HCT116 (cell line): ENCODE measurements at regions not wholly inside any gene's neighbourhood (a gene's known extent, or its start where the extent isn't known, plus 50 kb on each side); places are given as distances from the start of the nearest gene placed in this dataset.
A peak's percentile ranks its signal among the peaks of the same experiment; 100 is the strongest.

ENCODE experiments used
- ATAC-seq: fragments of 200-7000 bp; cut with Tn5 transposase; 2 replicates; pipeline ENCODE4 v1.9.1; 2020; ENCODE audit warnings: mild to moderate bottlenecking, moderate library complexity
- BruUV-seq: library from RNA; stranded (reverse); fragments of 400-500 nt; replicated peaks from 2 replicates; lab custom pipeline; 2021; lab: Mats Ljungman, UMichigan
- CTCF ChIA-PET: fragments of 300-600 bp; sonication (Branson Sonifier 250); formaldehyde crosslinking; loops from one replicate; lab custom pipeline; 2021; ENCODE audit warnings: antibody characterized with exemption; lab: Charles Lee
- POLR2A ChIA-PET: fragments of 300-600, 350-600 bp; sonication (Branson Sonifier 250); formaldehyde crosslinking; loops from one replicate; lab custom pipeline; 2021; ENCODE audit warnings: antibody characterized with exemption; lab: Charles Lee
- RAD21 ChIA-PET, 2 experiments: fragments of 300-600 bp; sonication (Branson Sonifier 250); formaldehyde crosslinking; loops; one replicate each; lab custom pipeline; 2023; ENCODE audit warnings: low total read pairs in 2 of 2; ENCODE audit not compliant: uncharacterized antibody in 2 of 2, unreplicated experiment in 2 of 2, low non-redundant PET in 1 of 2; lab: Charles Lee
- DNase-seq: peaks from one replicate; pipeline ENCODE4 v3.0.0-alpha.2; 2010; ENCODE audit warnings: low read depth, low spot score
- H2AFZ ChIP-seq: fragments of 200-600 bp; shearing (Covaris generic), sonication (generic); 2 replicates; pipeline ENCODE4 v1.6.1; 2017; ENCODE audit warnings: low read depth, mixed run types, mixed read lengths, antibody characterized with exemption, low read length; ENCODE audit not compliant: poor library complexity, severe bottlenecking
- H3K27ac ChIP-seq: 2 replicates; pipeline ENCODE4 v1.5.1; 2012; ENCODE audit warnings: low read depth, low read length
- H3K27me3 ChIP-seq: fragments of 200-600 bp; sonication (generic); 2 replicates; pipeline ENCODE4 v1.6.1; 2016; ENCODE audit warnings: mixed run types, low read length, mixed read lengths; ENCODE audit not compliant: insufficient read depth
- H3K36me3 ChIP-seq, 2 experiments: fragments of 200-500 bp in 1 of 2; fragments of 200-600 bp in 1 of 2; sonication (Bioruptor generic) in 1 of 2; sonication (generic) in 1 of 2; 2 replicates each; pipeline versions ENCODE4 v1.5.1 to v1.6.1; 2014 to 2016; ENCODE audit warnings: low read length in 2 of 2, inconsistent platforms in 1 of 2, mixed read lengths in 1 of 2, mixed run types in 1 of 2; ENCODE audit not compliant: insufficient read depth in 2 of 2, control insufficient read depth in 1 of 2
- H3K4me1 ChIP-seq, 2 experiments: fragments of 200-600 bp in 1 of 2; sonication (generic) in 1 of 2; 2 replicates each; pipeline versions ENCODE4 v1.5.1 to v1.6.1; 2012 to 2017; ENCODE audit warnings: low read length in 2 of 2, inconsistent platforms in 1 of 2, mild to moderate bottlenecking in 1 of 2, mixed read lengths in 1 of 2, mixed run types in 1 of 2, moderate library complexity in 1 of 2; ENCODE audit not compliant: insufficient read depth in 2 of 2, control insufficient read depth in 1 of 2
- H3K4me2 ChIP-seq: fragments of 200-600 bp; sonication (generic); 2 replicates; pipeline ENCODE4 v1.6.1; 2017; ENCODE audit warnings: mixed run types, low read length, mixed read lengths
- H3K4me3 ChIP-seq, 2 experiments: fragments of 200-600 bp in 1 of 2; sonication (generic) in 1 of 2; replicated peaks in 1 of 2; 2 replicates each; pipeline ENCODE4 v1.5.1; 2011 to 2016; ENCODE audit warnings: low read length in 2 of 2, control low read depth in 1 of 2, low read depth in 1 of 2, mild to moderate bottlenecking in 1 of 2, mixed read lengths in 1 of 2, mixed run types in 1 of 2
- H3K79me2 ChIP-seq: fragments of 200-600 bp; sonication (generic); 2 replicates; pipeline ENCODE4 v1.6.1; 2017; ENCODE audit warnings: mild to moderate bottlenecking, mixed run types, low read length, moderate library complexity, mixed read lengths; ENCODE audit not compliant: insufficient read depth
- H3K9ac ChIP-seq: fragments of 200-600 bp; sonication (generic); 2 replicates; pipeline ENCODE4 v1.6.1; 2016; ENCODE audit warnings: low read length, mixed read lengths
- H3K9me2 ChIP-seq: fragments of 200-600 bp; sonication (generic), shearing (Covaris generic); 2 replicates; pipeline ENCODE4 v1.6.1; 2017; ENCODE audit warnings: mixed run types, mild to moderate bottlenecking, moderate library complexity; ENCODE audit not compliant: insufficient read depth
- H3K9me3 ChIP-seq, 2 experiments: fragments of 200-500 bp in 1 of 2; fragments of 200-600 bp in 1 of 2; sonication (Bioruptor generic) in 1 of 2; sonication (generic) in 1 of 2; 2 replicates each; pipeline ENCODE4 v1.6.1; 2014 to 2017; ENCODE audit warnings: low read length in 2 of 2, mixed read lengths in 2 of 2, inconsistent platforms in 1 of 2, low read depth in 1 of 2, mild to moderate bottlenecking in 1 of 2, mixed run types in 1 of 2, moderate library complexity in 1 of 2; ENCODE audit not compliant: control insufficient read depth in 1 of 2, insufficient read depth in 1 of 2
- H4K20me1 ChIP-seq: fragments of 200-600 bp; sonication (generic), shearing (Covaris generic); 2 replicates; pipeline ENCODE4 v1.6.1; 2017; ENCODE audit warnings: mixed run types, mild to moderate bottlenecking, moderate library complexity; ENCODE audit not compliant: insufficient read depth
- CBX3 ChIP-seq: IDR thresholded peaks from 2 replicates; pipeline ENCODE4 v1.6.1; 2012; ENCODE audit warnings: low read depth
- EGR1 ChIP-seq: IDR thresholded peaks from 2 replicates; pipeline ENCODE4 v1.6.1; 2012; ENCODE audit warnings: low read depth
- RAD21 ChIP-seq: IDR thresholded peaks from 2 replicates; pipeline ENCODE4 v1.6.1; 2012; ENCODE audit warnings: low read depth, mild to moderate bottlenecking
- SIN3A ChIP-seq: IDR thresholded peaks from 2 replicates; pipeline ENCODE4 v1.6.1; 2012; ENCODE audit warnings: low read depth
- intact Hi-C: fragments of 100-400 bp; cut with micrococcal nuclease; formaldehyde crosslinking; loops from 2 replicates; pipeline ENCODE4 v1.10.0; 2022
- TF ChIP-seq, protein P1 (sequence below), 3 experiments: fragments of 200-600 bp in 1 of 3; sonication (generic) in 1 of 3; IDR thresholded peaks in 2 of 3; conservative IDR thresholded peaks in 1 of 3; 2 replicates each; pipeline ENCODE4 v1.5.1; 2012 to 2017; ENCODE audit warnings: low read depth in 2 of 3, low read length in 2 of 3, antibody characterized with exemption in 1 of 3, borderline replicate concordance in 1 of 3, control low read depth in 1 of 3, mild to moderate bottlenecking in 1 of 3, mixed read lengths in 1 of 3, mixed run types in 1 of 3, moderate library complexity in 1 of 3; ENCODE audit not compliant: insufficient read depth in 1 of 3
- TF ChIP-seq, protein P2 (sequence below): IDR thresholded peaks from 2 replicates; pipeline ENCODE4 v1.6.1; 2012

DNA sequence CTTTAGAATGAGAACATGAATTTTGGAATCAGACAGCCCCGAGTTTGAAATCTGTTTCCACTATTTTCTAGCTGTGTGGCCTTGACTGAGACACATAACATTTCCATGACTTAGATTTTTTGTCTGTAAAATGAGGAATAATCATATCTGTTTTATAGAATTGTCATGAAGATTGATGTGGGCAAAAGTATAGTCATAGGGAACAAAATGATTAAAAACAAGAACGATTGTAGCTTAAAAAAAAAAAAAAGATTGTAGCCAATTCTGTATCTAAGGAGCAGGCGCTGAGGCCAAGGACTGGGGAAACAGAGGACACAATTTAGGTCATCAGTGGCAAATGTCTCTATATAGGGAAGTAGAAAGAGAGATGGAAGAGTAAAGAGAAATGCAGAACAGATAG lies 201.6 kb upstream of the C1QTNF7 start (continued):
- no peak for TF ChIP-seq EGR1
- TF ChIP-seq, protein P1, sequence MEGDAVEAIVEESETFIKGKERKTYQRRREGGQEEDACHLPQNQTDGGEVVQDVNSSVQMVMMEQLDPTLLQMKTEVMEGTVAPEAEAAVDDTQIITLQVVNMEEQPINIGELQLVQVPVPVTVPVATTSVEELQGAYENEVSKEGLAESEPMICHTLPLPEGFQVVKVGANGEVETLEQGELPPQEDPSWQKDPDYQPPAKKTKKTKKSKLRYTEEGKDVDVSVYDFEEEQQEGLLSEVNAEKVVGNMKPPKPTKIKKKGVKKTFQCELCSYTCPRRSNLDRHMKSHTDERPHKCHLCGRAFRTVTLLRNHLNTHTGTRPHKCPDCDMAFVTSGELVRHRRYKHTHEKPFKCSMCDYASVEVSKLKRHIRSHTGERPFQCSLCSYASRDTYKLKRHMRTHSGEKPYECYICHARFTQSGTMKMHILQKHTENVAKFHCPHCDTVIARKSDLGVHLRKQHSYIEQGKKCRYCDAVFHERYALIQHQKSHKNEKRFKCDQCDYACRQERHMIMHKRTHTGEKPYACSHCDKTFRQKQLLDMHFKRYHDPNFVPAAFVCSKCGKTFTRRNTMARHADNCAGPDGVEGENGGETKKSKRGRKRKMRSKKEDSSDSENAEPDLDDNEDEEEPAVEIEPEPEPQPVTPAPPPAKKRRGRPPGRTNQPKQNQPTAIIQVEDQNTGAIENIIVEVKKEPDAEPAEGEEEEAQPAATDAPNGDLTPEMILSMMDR (IDR thresholded peaks at IDR 0.05 in 2 of 3, conservative IDR thresholded peaks at IDR 0.05 in 1 of 3; ENCODE audit: borderline replicate concordance in 1 of 3, insufficient read depth in 1 of 3, low read depth in 2 of 3, low read length in 2 of 3), result no peak

DNA sequence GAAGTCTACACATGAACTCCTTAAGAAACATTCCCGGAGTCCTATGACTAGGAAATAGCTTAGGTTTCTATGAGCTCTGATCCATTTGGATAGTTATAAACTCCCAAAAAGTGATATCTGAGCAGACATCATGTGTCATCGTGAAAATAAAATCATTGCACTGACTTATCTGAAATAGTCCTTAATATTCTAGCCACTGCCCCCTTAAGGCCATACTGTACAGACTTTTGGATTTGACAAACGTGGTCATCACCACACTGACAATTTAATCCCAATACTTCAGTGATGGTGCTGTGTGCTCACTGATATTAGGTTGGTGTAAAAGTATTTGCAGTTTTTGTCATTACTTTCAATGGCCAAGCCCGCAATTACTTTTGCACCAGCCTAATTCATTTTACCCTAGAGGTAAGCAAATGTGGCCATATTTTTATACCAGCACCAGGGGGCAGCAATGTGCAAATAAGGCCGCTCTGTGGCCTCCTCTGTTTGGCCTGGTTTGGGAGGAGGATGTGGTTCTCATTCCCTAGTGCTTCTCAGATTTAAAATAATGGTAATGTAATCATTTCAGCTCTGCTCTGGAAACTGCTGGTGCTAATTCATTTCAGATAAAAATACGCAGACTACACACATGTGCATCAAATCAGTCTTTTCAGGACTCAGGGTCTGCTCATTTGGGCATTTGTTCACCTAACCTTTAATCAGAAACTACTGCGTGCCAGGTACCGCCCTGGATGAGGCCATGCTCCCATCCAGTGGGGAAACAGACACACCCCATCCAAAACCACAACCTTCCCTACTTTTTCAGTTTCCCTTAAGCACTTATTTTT lies 196.4 kb upstream of the C1QTNF7 start:
- intact Hi-C loops, result loop anchor here (1.0 to 2.0 kb wide), 3 partner anchors 165 to 419 kb away; no protein-coding TSS in a partner anchor
- DNase-seq (peak; percentile 64), ATAC-seq (peak; percentile 97)
- peaks cover 0 to 5% of the 10 kb centered on the region in 2 experiments; a peak in 1 of 4 replicates for H3K4me1 ChIP-seq
- no peak overlapping the region for H3K4me3 ChIP-seq
- H3K9ac ChIP-seq, result no peak overlapping the region
- no peaks in the 10 kb centered on the region for H3K9me2 ChIP-seq
- no peaks in the 10 kb centered on the region for H3K36me3 ChIP-seq
- no peak overlapping the region for H3K27ac ChIP-seq
- POLR2A ChIA-PET, result no interaction called here
- H4K20me1 ChIP-seq, result no peaks in the 10 kb centered on the region
- no TSS peak for BruUV-seq
- RAD21 ChIA-PET, result no interaction called here
- no peak for TF ChIP-seq SIN3A
- peak; percentile 69 for TF ChIP-seq RAD21
- TF ChIP-seq, protein P2, sequence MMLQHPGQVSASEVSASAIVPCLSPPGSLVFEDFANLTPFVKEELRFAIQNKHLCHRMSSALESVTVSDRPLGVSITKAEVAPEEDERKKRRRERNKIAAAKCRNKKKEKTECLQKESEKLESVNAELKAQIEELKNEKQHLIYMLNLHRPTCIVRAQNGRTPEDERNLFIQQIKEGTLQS, result no peak
- TF ChIP-seq, protein P1 (IDR thresholded peaks at IDR 0.05 in 2 of 3, conservative IDR thresholded peaks at IDR 0.05 in 1 of 3; ENCODE audit: borderline replicate concordance in 1 of 3, insufficient read depth in 1 of 3, low read depth in 2 of 3, low read length in 2 of 3), result peak; percentile 76 to 83 (median 80)
- TF ChIP-seq EGR1, result no peak
- TF ChIP-seq CBX3, result peak; percentile 36; the same call in 1 of the 2 replicates
- no peaks in the 10 kb centered on the region for H3K27me3 ChIP-seq
- H3K9me3 ChIP-seq, result no peaks in the 10 kb centered on the region
- H2AFZ ChIP-seq, result no peak overlapping the region
- H3K79me2 ChIP-seq, result no peaks in the 10 kb centered on the region
- CTCF ChIA-PET, result interaction anchor here (0.7 to 1.1 kb wide), 2 partner anchors 226 kb away, joined by 4 read pairs; no protein-coding TSS in a partner anchor
- no peak overlapping the region for H3K4me2 ChIP-seq
